Neural progenitor cell (in vitro differentiated cells): ENCODE measurements at regions not wholly inside any gene's neighbourhood (a gene's known extent, or its start where the extent isn't known, plus 50 kb on each side); places are given as distances from the start of the nearest gene placed in this dataset.

Source experiments
- DNase-seq: peaks from one replicate; pipeline ENCODE4 v3.0.0-alpha.2; 2016; ENCODE audit warnings: low spot score
- H2AFZ ChIP-seq: fragments of 200-600 bp; sonication (generic); replicated peaks from 2 replicates; pipeline ENCODE4 v1.6.1; 2016; ENCODE audit warnings: antibody characterized with exemption
- H3F3A ChIP-seq: fragments of 200-600 bp; sonication (generic); 2 replicates; pipeline ENCODE4 v1.6.1; 2016; ENCODE audit warnings: antibody characterized with exemption, low read depth
- H3K27ac ChIP-seq: fragments of 200-600 bp; sonication (generic); 2 replicates; pipeline ENCODE4 v1.5.1; 2016; ENCODE audit warnings: mild to moderate bottlenecking
- H3K27me3 ChIP-seq: fragments of 200-600 bp; sonication (generic); 2 replicates; pipeline ENCODE4 v1.6.1; 2016; ENCODE audit warnings: mild to moderate bottlenecking, moderate library complexity
- H3K36me3 ChIP-seq: fragments of 200-600 bp; sonication (generic); 2 replicates; pipeline ENCODE4 v1.5.1; 2016
- H3K4me1 ChIP-seq: fragments of 200-600 bp; sonication (generic); 2 replicates; pipeline ENCODE4 v1.6.1; 2016; ENCODE audit warnings: mixed run types
- H3K4me2 ChIP-seq: fragments of 200-600 bp; sonication (generic); 2 replicates; pipeline ENCODE4 v1.6.1; 2016
- H3K4me3 ChIP-seq: fragments of 200-600 bp; sonication (generic); 2 replicates; pipeline ENCODE4 v1.5.1; 2016
- H3K79me2 ChIP-seq: fragments of 200-600 bp; sonication (generic); 2 replicates; pipeline ENCODE4 v1.6.1; 2016; ENCODE audit warnings: low read depth
- H3K9ac ChIP-seq: fragments of 200-600 bp; sonication (generic); 2 replicates; pipeline ENCODE4 v1.6.1; 2016
- H3K9me3 ChIP-seq: fragments of 200-600 bp; sonication (generic); 2 replicates; pipeline ENCODE4 v1.5.1; 2016; ENCODE audit warnings: low read depth
- H4K20me1 ChIP-seq: fragments of 200-600 bp; sonication (generic); 2 replicates; pipeline ENCODE4 v1.6.1; 2016; ENCODE audit warnings: low read depth
- H3K27ac Mint-ChIP-seq: 3 replicates; pipeline ENCODE4 v1.8.0; 2021; ENCODE audit warnings: mixed read lengths
- H3K27me3 Mint-ChIP-seq: 2 replicates; pipeline ENCODE4 v1.8.0; 2022; ENCODE audit warnings: low read depth, mild to moderate bottlenecking, inconsistent platforms, moderate library complexity, mixed read lengths; ENCODE audit not compliant: insufficient read depth
- H3K36me3 Mint-ChIP-seq: 3 replicates; pipeline ENCODE4 v1.8.0; 2021; ENCODE audit warnings: mixed read lengths
- H3K4me1 Mint-ChIP-seq: 3 replicates; pipeline ENCODE4 v1.8.0; 2021; ENCODE audit warnings: mixed read lengths
- H3K4me3 Mint-ChIP-seq: 3 replicates; pipeline ENCODE4 v1.8.0; 2021; ENCODE audit warnings: mild to moderate bottlenecking, moderate library complexity, mixed read lengths
- H3K9me3 Mint-ChIP-seq: 3 replicates; pipeline ENCODE4 v1.8.0; 2020; ENCODE audit warnings: mixed read lengths
- EZH2 ChIP-seq: fragments of 200-600 bp; sonication (generic); IDR thresholded peaks from 2 replicates; pipeline ENCODE4 v1.6.1; 2017; ENCODE audit warnings: antibody characterized with exemption, mild to moderate bottlenecking, moderate library complexity
- EZH2phosphoT487 ChIP-seq: fragments of 200-600 bp; sonication (generic); IDR thresholded peaks from 2 replicates; pipeline ENCODE4 v1.6.1; 2017; ENCODE audit warnings: antibody characterized with exemption
- TF ChIP-seq, protein P1 (sequence below): fragments of 200-600 bp; sonication (generic); IDR thresholded peaks from 2 replicates; pipeline ENCODE4 v1.5.1; 2017; ENCODE audit warnings: antibody characterized with exemption, mild to moderate bottlenecking

DNA sequence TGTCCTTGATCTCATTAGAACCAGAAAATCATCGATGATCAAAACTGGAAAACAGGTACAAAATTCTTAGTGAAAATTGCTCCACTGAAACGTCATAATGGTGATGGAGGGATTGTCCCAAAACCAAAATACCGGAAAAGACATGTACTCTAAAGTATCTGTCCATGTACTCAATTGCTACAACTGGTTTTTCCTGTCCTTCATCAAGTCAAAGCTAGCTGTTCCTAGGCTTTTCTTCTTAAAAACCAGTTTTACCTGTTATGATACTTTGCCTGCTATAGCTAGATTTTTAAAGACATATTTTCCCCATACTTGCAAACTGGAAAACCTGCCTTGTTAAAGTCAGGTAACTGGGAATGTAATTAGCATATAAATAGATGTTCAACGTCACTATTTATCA, 50.5 kb upstream of the LRRC1 start:
- H3K27me3 Mint-ChIP-seq, result no peaks in the 10 kb centered on the region
- no peak for DNase-seq
- Histone ChIP-seq H3K27ac (no peak overlapping the region), H4K20me1 (no peaks in the 10 kb centered on the region), H3K4me3 (no peak overlapping the region), H3K79me2 (no peaks in the 10 kb centered on the region), H3K4me1 (peaks cover 4% of the 10 kb centered on the region), H3F3A (no peaks in the 10 kb centered on the region), H3K4me2 (no peak overlapping the region), H3K27me3 (no peaks in the 10 kb centered on the region), H3K36me3 (no peaks in the 10 kb centered on the region), H3K9ac (no peak overlapping the region), H2AFZ (no peak overlapping the region), H3K9me3 (no peaks in the 10 kb centered on the region)
- no peak overlapping the region for H3K4me3 Mint-ChIP-seq
- H3K27ac Mint-ChIP-seq, result no peak overlapping the region
- no peaks in the 10 kb centered on the region for H3K4me1 Mint-ChIP-seq
- TF ChIP-seq, protein P1, sequence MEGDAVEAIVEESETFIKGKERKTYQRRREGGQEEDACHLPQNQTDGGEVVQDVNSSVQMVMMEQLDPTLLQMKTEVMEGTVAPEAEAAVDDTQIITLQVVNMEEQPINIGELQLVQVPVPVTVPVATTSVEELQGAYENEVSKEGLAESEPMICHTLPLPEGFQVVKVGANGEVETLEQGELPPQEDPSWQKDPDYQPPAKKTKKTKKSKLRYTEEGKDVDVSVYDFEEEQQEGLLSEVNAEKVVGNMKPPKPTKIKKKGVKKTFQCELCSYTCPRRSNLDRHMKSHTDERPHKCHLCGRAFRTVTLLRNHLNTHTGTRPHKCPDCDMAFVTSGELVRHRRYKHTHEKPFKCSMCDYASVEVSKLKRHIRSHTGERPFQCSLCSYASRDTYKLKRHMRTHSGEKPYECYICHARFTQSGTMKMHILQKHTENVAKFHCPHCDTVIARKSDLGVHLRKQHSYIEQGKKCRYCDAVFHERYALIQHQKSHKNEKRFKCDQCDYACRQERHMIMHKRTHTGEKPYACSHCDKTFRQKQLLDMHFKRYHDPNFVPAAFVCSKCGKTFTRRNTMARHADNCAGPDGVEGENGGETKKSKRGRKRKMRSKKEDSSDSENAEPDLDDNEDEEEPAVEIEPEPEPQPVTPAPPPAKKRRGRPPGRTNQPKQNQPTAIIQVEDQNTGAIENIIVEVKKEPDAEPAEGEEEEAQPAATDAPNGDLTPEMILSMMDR, result no peak
- TF ChIP-seq EZH2phosphoT487, result no peak
- no peak for TF ChIP-seq EZH2
- H3K36me3 Mint-ChIP-seq, result no peaks in the 10 kb centered on the region
- no peaks in the 10 kb centered on the region for H3K9me3 Mint-ChIP-seq

DNA sequence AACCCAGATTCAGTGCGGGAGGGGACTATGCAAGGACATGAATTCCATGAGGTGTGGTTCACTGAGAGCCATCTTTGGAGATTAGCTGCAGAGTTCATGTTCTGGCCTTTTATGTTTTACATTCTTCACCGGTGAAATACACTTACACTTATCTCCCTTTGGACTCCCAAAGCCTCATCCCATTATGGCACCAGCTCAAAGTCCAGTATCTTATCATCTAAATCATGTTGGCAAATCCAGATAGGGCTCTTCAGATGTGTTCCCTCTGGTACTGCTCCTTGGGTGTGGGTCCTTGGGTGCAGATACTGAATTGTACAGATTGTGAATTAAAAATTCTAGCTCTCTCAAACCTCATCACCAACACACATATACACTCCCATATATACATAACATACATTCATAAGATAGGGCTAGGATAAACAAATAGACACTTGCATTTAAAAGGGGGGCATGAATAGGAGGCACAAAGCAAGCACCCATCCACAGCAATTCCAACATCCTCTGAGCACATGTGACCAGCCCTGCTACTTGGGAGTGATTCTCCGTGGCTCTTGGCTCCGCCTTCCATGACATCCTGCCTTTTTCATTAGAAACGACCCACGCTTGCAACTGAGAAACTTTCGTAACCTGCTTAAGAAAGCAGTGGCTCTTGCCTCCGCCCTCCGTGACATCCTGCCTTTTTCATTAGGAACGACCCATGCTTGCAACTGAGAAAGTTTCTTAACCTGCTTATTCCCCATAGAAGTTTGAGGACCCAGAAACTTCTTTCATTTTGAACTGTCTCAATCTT, 53.6 kb upstream of the LRRC1 start:
- Histone ChIP-seq H3F3A (no peaks in the 10 kb centered on the region), H3K27ac (no peak overlapping the region), H3K79me2 (no peaks in the 10 kb centered on the region), H4K20me1 (no peaks in the 10 kb centered on the region), H3K9me3 (no peaks in the 10 kb centered on the region), H3K9ac (no peak overlapping the region), H2AFZ (peak overlapping the region; percentile 52), H3K4me2 (no peak overlapping the region), H3K4me1 (peaks cover 1% of the 10 kb centered on the region), H3K27me3 (no peaks in the 10 kb centered on the region), H3K36me3 (no peaks in the 10 kb centered on the region), H3K4me3 (no peak overlapping the region)
- H3K36me3 Mint-ChIP-seq, result no peaks in the 10 kb centered on the region
- H3K4me1 Mint-ChIP-seq, result no peaks in the 10 kb centered on the region
- DNase-seq, result no peak
- no peaks in the 10 kb centered on the region for H3K9me3 Mint-ChIP-seq
- H3K27me3 Mint-ChIP-seq, result no peaks in the 10 kb centered on the region
- no peak for TF ChIP-seq EZH2
- TF ChIP-seq, protein P1, result no peak
- no peak for TF ChIP-seq EZH2phosphoT487
- H3K4me3 Mint-ChIP-seq, result no peak overlapping the region
- H3K27ac Mint-ChIP-seq, result no peak overlapping the region

- Histone ChIP-seq H4K20me1 (no peaks in the 10 kb centered on the region), H3K79me2 (no peaks in the 10 kb centered on the region), H3K4me2 (no peak overlapping the region), H2AFZ (no peak overlapping the region), H3K27ac (no peak overlapping the region), H3K27me3 (no peaks in the 10 kb centered on the region), H3K4me1 (no peaks in the 10 kb centered on the region), H3F3A (no peaks in the 10 kb centered on the region), H3K36me3 (no peaks in the 10 kb centered on the region), H3K9me3 (no peaks in the 10 kb centered on the region), H3K4me3 (no peak overlapping the region), H3K9ac (no peak overlapping the region)
- H3K4me1 Mint-ChIP-seq, result no peaks in the 10 kb centered on the region
- no peaks in the 10 kb centered on the region for H3K36me3 Mint-ChIP-seq
- no peaks in the 10 kb centered on the region for H3K27me3 Mint-ChIP-seq
- DNase-seq, result no peak
- H3K9me3 Mint-ChIP-seq, result no peaks in the 10 kb centered on the region
- TF ChIP-seq EZH2, result no peak
- no peak for TF ChIP-seq EZH2phosphoT487
- TF ChIP-seq, protein P1, result no peak
- no peak overlapping the region for H3K4me3 Mint-ChIP-seq
- H3K27ac Mint-ChIP-seq, result no peak overlapping the region
Observed at GRCh38 chr6:53737746-53738145, 57.1 kb upstream of the LRRC1 start.
